HepG2 (cell line): ENCODE measurements at regions not wholly inside any gene's neighbourhood (a gene's known extent, or its start where the extent isn't known, plus 50 kb on each side); places are given as distances from the start of the nearest gene placed in this dataset.

Experiments
- ARNTL ChIP-seq: sonication (generic); formaldehyde crosslinking; IDR thresholded peaks from 2 replicates; pipeline ENCODE4 v1.4.0; 2020; ENCODE audit warnings: mild to moderate bottlenecking, missing genetic modification reagents
- BRCA1 ChIP-seq: sonication (generic); formaldehyde crosslinking; IDR thresholded peaks from 2 replicates; pipeline ENCODE4 v1.4.0; 2020; ENCODE audit warnings: missing genetic modification reagents
- CTCF ChIP-seq: sonication (generic); formaldehyde crosslinking; IDR thresholded peaks from 2 replicates; pipeline ENCODE4 v1.5.0; 2020; ENCODE audit warnings: mild to moderate bottlenecking, missing genetic modification reagents, moderate library complexity
- DDIT3 ChIP-seq: sonication (generic); formaldehyde crosslinking; IDR thresholded peaks from 2 replicates; pipeline ENCODE4 v1.4.0; 2020; ENCODE audit warnings: mild to moderate bottlenecking, missing genetic modification reagents
- EP300 ChIP-seq, 3 experiments: sonication (generic) in 1 of 3; formaldehyde crosslinking in 1 of 3; IDR thresholded peaks; 2 replicates each; pipeline versions ENCODE4 v1.5.1 to v1.6.1; 2011 to 2020; ENCODE audit warnings: low read depth in 2 of 3, low read length in 2 of 3, borderline replicate concordance in 1 of 3, improper control_type of control experiment in 1 of 3, mild to moderate bottlenecking in 1 of 3, missing genetic modification reagents in 1 of 3, moderate library complexity in 1 of 3
- GABPA ChIP-seq, 2 experiments: IDR thresholded peaks; 2 replicates each; pipeline ENCODE4 v1.6.1; 2011 to 2016; ENCODE audit warnings: low read depth in 2 of 2, low read length in 1 of 2, missing biosample characterization in 1 of 2, missing genetic modification characterization in 1 of 2
- JUN ChIP-seq: sonication (generic); formaldehyde crosslinking; IDR thresholded peaks from 2 replicates; pipeline ENCODE4 v1.4.0; 2020; ENCODE audit warnings: mild to moderate bottlenecking, missing genetic modification reagents
- NFYB ChIP-seq: sonication (generic); formaldehyde crosslinking; IDR thresholded peaks from 2 replicates; pipeline ENCODE4 v1.4.0; 2020; ENCODE audit warnings: missing genetic modification reagents
- ZBTB2 ChIP-seq: sonication (generic); formaldehyde crosslinking; IDR thresholded peaks from 2 replicates; pipeline ENCODE4 v1.8.0; 2022; ENCODE audit warnings: low read depth, missing genetic modification reagents
- ZNF160 ChIP-seq: sonication (generic); formaldehyde crosslinking; IDR thresholded peaks from 2 replicates; pipeline ENCODE4 v1.8.0; 2022; ENCODE audit warnings: mild to moderate bottlenecking, inconsistent platforms, missing genetic modification reagents

- TF ChIP-seq CTCF (CRISPR knock-in tag) (no peak), ZNF160 (CRISPR knock-in tag) (no peak), ZBTB2 (CRISPR knock-in tag) (no peak), JUN (CRISPR knock-in tag) (no peak), EP300 (IDR thresholded peaks at IDR 0.05; ENCODE audit: low read depth in 2 of 2, low read length in 2 of 2) (no peak), EP300 (CRISPR knock-in tag; IDR thresholded peaks at IDR 0.05; ENCODE audit: borderline replicate concordance) (no peak), ARNTL (CRISPR knock-in tag) (no peak), NFYB (CRISPR knock-in tag) (no peak), GABPA (IDR thresholded peaks at IDR 0.05; ENCODE audit: low read depth, low read length) (no peak), GABPA (CRISPR knock-in tag; IDR thresholded peaks at IDR 0.05; ENCODE audit: low read depth) (no peak), BRCA1 (CRISPR knock-in tag) (no peak), DDIT3 (CRISPR knock-in tag) (no peak)
Measured at GRCh38 chr4:96649536-96649935, 809.6 kb downstream of the PDHA2 start.
